Endothelial cell of hepatic sinusoid (primary cell): ENCODE measurements at regions not wholly inside any gene's neighbourhood (a gene's known extent, or its start where the extent isn't known, plus 50 kb on each side); places are given as distances from the start of the nearest gene placed in this dataset.
"Not testable (repeated sequence)": the region's sequence is repeated elsewhere in the genome, so short reads cannot be mapped to it uniquely, and the experiment has no call there.

Experiments
- in situ Hi-C: cut with HindIII; loops from 2 replicates; pipeline ENCODE4 v1.10.0; 2017; ENCODE audit warnings: low sequenced_read_pairs

GRCh38 chr5:123719004-123719403 is 207.0 kb downstream of the CSNK1G3 start:
- in situ Hi-C loops: no loop called here

GRCh38 chr5:123718238-123718637 is 206.3 kb downstream of the CSNK1G3 start:
- in situ Hi-C loops: no loop called here

- in situ Hi-C loops: no loop called here
Observed at GRCh38 chr5:123717139-123717538, 205.2 kb downstream of the CSNK1G3 start.

- in situ Hi-C loops: no loop called here
Observed at GRCh38 chr5:123710031-123710430, 198.1 kb downstream of the CSNK1G3 start.

GRCh38 chr5:123709422-123709821 is 197.4 kb downstream of the CSNK1G3 start:
- in situ Hi-C loops: no loop called here

GRCh38 chr5:123708074-123708806 is 196.3 kb downstream of the CSNK1G3 start:
- in situ Hi-C loops: no loop called here

GRCh38 chr5:123706531-123706930 is 194.6 kb downstream of the CSNK1G3 start:
- in situ Hi-C loops: no loop called here

GRCh38 chr5:123705741-123706140 is 193.8 kb downstream of the CSNK1G3 start:
- in situ Hi-C loops: no loop called here

- in situ Hi-C loops: no loop called here
Observed at GRCh38 chr5:123701511-123702200, 189.7 kb downstream of the CSNK1G3 start.

- in situ Hi-C loops: no loop called here
Observed at GRCh38 chr5:123700624-123701287, 188.8 kb downstream of the CSNK1G3 start.

- in situ Hi-C loops: no loop called here
Observed at GRCh38 chr5:123699571-123699970, 187.6 kb downstream of the CSNK1G3 start.

- in situ Hi-C loops: not testable (repeated sequence)
Observed at GRCh38 chr5:123698937-123699336, 187.0 kb downstream of the CSNK1G3 start.

GRCh38 chr5:123696921-123697341 is 185.0 kb downstream of the CSNK1G3 start:
- in situ Hi-C loops: no loop called here

GRCh38 chr5:123690821-123691220 is 178.8 kb downstream of the CSNK1G3 start:
- in situ Hi-C loops: no loop called here

- in situ Hi-C loops: no loop called here
Observed at GRCh38 chr5:123681061-123681460, 169.1 kb downstream of the CSNK1G3 start.

- in situ Hi-C loops: no loop called here
Observed at GRCh38 chr5:123673107-123673506, 161.1 kb downstream of the CSNK1G3 start.

GRCh38 chr5:123671711-123672456 is 159.9 kb downstream of the CSNK1G3 start:
- in situ Hi-C loops: no loop called here

- in situ Hi-C loops: no loop called here
Observed at GRCh38 chr5:123671042-123671441, 159.1 kb downstream of the CSNK1G3 start.
